ENCODE measurements at regions not wholly inside any gene's neighbourhood (a gene's known extent, or its start where the extent isn't known, plus 50 kb on each side); places are given as distances from the start of the nearest gene placed in this dataset.

GRCh38 chr6:110033101-110033500 lies 55.0 kb downstream of the GPR6 start:
- no peak overlapping the region for H3K27ac ChIP-seq (replicated peaks)
- DNase-seq (ENCODE audit: low read depth in 1 of 2, low spot score in 1 of 2), result no peak
- TF ChIP-seq POLR2AphosphoS5 (IDR thresholded peaks at IDR 0.05; ENCODE audit: low read depth), result no peak
- no peak for TF ChIP-seq CTCF (IDR thresholded peaks at IDR 0.05; ENCODE audit: insufficient read depth, low read length)
- TF ChIP-seq REST (IDR thresholded peaks at IDR 0.05; ENCODE audit: insufficient replicate concordance, low read depth), result no peak
- TF ChIP-seq SPI1 (IDR thresholded peaks at IDR 0.05; ENCODE audit: borderline replicate concordance, low read depth), result no peak
- no peak for TF ChIP-seq GABPA (IDR thresholded peaks at IDR 0.05; ENCODE audit: low read depth)
- no peaks in the 10 kb centered on the region for H3K27me3 ChIP-seq (ENCODE audit: insufficient read depth, poor library complexity, severe bottlenecking)
- H3K4me3 ChIP-seq (replicated peaks; ENCODE audit: insufficient read depth, low read length), result no peak overlapping the region

GRCh38 chr6:110033749-110034666 lies 55.9 kb downstream of the GPR6 start:
- Histone ChIP-seq H3K27ac (replicated peaks) (no peak overlapping the region), H3K4me3 (replicated peaks; ENCODE audit: insufficient read depth, low read length) (no peak overlapping the region), H3K27me3 (ENCODE audit: insufficient read depth, poor library complexity, severe bottlenecking) (no peaks in the 10 kb centered on the region)
- TF ChIP-seq REST (IDR thresholded peaks at IDR 0.05; ENCODE audit: insufficient replicate concordance, low read depth), result no peak
- DNase-seq (ENCODE audit: low read depth in 1 of 2, low spot score in 1 of 2), result no peak

- TF ChIP-seq CTCF (IDR thresholded peaks at IDR 0.05; ENCODE audit: insufficient read depth, low read length) (no peak), REST (IDR thresholded peaks at IDR 0.05; ENCODE audit: insufficient replicate concordance, low read depth) (no peak), POLR2AphosphoS5 (IDR thresholded peaks at IDR 0.05; ENCODE audit: low read depth) (no peak), GABPA (IDR thresholded peaks at IDR 0.05; ENCODE audit: low read depth) (no peak), SPI1 (IDR thresholded peaks at IDR 0.05; ENCODE audit: borderline replicate concordance, low read depth) (no peak)
- no peak overlapping the region for H3K4me3 ChIP-seq (replicated peaks; ENCODE audit: insufficient read depth, low read length)
- H3K27ac ChIP-seq (replicated peaks), result no peak overlapping the region
- DNase-seq (ENCODE audit: low read depth in 1 of 2, low spot score in 1 of 2), result no peak
- no peaks in the 10 kb centered on the region for H3K27me3 ChIP-seq (ENCODE audit: insufficient read depth, poor library complexity, severe bottlenecking)
Observed at GRCh38 chr6:110034667-110035036, 56.5 kb downstream of the GPR6 start.

All from HL-60 (cell line).